Astrocyte (in vitro differentiated cells and primary cell): ENCODE measurements at regions not wholly inside any gene's neighbourhood (a gene's known extent, or its start where the extent isn't known, plus 50 kb on each side); places are given as distances from the start of the nearest gene placed in this dataset.
"Not testable (repeated sequence)": the region's sequence is repeated elsewhere in the genome, so short reads cannot be mapped to it uniquely, and the experiment has no call there.

ENCODE experiments used
- DNase-seq: peaks from one replicate; pipeline ENCODE4 v3.0.0-alpha.2; 2010; ENCODE audit warnings: low read depth
- FAIRE-seq: peaks from 2 replicates; lab custom pipeline; 2011; peaks lifted over from hg19 to GRCh38; lab: Jason Lieb, UNC
- H2AFZ ChIP-seq: 2 replicates; pipeline ENCODE4 v1.6.0; 2012; ENCODE audit warnings: low read depth, low read length, inconsistent platforms
- H3K27ac ChIP-seq: 2 replicates; pipeline ENCODE4 v1.5.1; 2011; ENCODE audit warnings: low read depth, low read length, inconsistent platforms
- H3K27me3 ChIP-seq: 2 replicates; pipeline ENCODE4 v1.6.0; 2011; ENCODE audit warnings: low read length, inconsistent platforms; ENCODE audit not compliant: insufficient read depth
- H3K36me3 ChIP-seq: 2 replicates; pipeline ENCODE4 v1.5.1; 2011; ENCODE audit warnings: low read length, inconsistent platforms; ENCODE audit not compliant: insufficient read depth
- H3K4me1 ChIP-seq: 2 replicates; pipeline ENCODE4 v1.5.1; 2011; ENCODE audit warnings: low read length, inconsistent platforms; ENCODE audit not compliant: insufficient read depth
- H3K4me2 ChIP-seq: 2 replicates; pipeline ENCODE4 v1.6.0; 2012; ENCODE audit warnings: low read length, inconsistent platforms
- H3K4me3 ChIP-seq: 2 replicates; pipeline ENCODE4 v1.5.1; 2011; ENCODE audit warnings: low read depth, mild to moderate bottlenecking, low read length, inconsistent platforms; ENCODE audit not compliant: insufficient read depth
- H3K79me2 ChIP-seq: 2 replicates; pipeline ENCODE4 v1.6.0; 2012; ENCODE audit warnings: mild to moderate bottlenecking, low read length, inconsistent platforms; ENCODE audit not compliant: insufficient read depth
- H3K9ac ChIP-seq: 2 replicates; pipeline ENCODE4 v1.6.0; 2012; ENCODE audit warnings: mild to moderate bottlenecking, low read length, inconsistent platforms
- H3K9me3 ChIP-seq: 2 replicates; pipeline ENCODE4 v1.5.1; 2012; ENCODE audit warnings: low read depth, mild to moderate bottlenecking, low read length, inconsistent platforms; ENCODE audit not compliant: insufficient read depth
- H4K20me1 ChIP-seq: 2 replicates; pipeline ENCODE4 v1.6.0; 2012; ENCODE audit warnings: low read length, inconsistent platforms; ENCODE audit not compliant: insufficient read depth
- H3K27ac Mint-ChIP-seq: one replicate; pipeline ENCODE4 v1.8.0; 2021; ENCODE audit warnings: mild to moderate bottlenecking, mixed read lengths; ENCODE audit not compliant: unreplicated experiment
- H3K27me3 Mint-ChIP-seq: one replicate; pipeline ENCODE4 v1.8.0; 2021; ENCODE audit warnings: low read depth, mixed read lengths; ENCODE audit not compliant: unreplicated experiment
- H3K36me3 Mint-ChIP-seq: one replicate; pipeline ENCODE4 v1.8.0; 2021; ENCODE audit warnings: low read depth, mixed read lengths; ENCODE audit not compliant: unreplicated experiment
- H3K4me1 Mint-ChIP-seq: one replicate; pipeline ENCODE4 v1.8.0; 2021; ENCODE audit warnings: low read depth, mixed read lengths; ENCODE audit not compliant: unreplicated experiment
- H3K4me3 Mint-ChIP-seq: one replicate; pipeline ENCODE4 v1.8.0; 2021; ENCODE audit warnings: mild to moderate bottlenecking, moderate library complexity, mixed read lengths; ENCODE audit not compliant: unreplicated experiment
- H3K9me3 Mint-ChIP-seq: one replicate; pipeline ENCODE4 v1.8.0; 2021; ENCODE audit warnings: mild to moderate bottlenecking, mixed read lengths; ENCODE audit not compliant: unreplicated experiment
- CTCF ChIP-seq: IDR thresholded peaks from 2 replicates; pipeline ENCODE4 v1.5.1; 2011; ENCODE audit warnings: low read depth, mild to moderate bottlenecking, inconsistent platforms, low read length, moderate library complexity; ENCODE audit not compliant: insufficient read depth
- EZH2 ChIP-seq: IDR thresholded peaks from 2 replicates; pipeline ENCODE4 v1.6.1; 2012; ENCODE audit warnings: mild to moderate bottlenecking, low read length, inconsistent platforms; ENCODE audit not compliant: insufficient read depth

DNA sequence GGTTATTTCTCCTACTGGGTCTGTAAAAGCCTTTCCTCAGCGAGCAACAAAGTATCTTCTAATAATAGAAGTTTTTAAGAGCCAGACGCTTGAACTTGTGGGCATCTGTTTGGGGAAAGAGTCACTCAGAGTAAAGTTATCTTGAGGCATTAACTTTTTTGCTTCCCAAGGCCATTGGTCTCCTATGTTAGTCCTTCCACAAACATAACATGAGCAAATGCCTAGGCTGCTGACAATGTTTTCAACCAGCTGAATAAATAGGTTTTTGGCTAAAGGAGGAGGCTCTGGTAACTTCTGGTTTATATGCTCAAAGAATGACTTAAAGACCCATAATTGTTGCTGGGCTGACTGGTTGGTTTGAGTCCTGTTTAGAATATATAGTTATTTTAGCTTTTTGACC is 213.5 kb upstream of the SYNCRIP start:
- Histone ChIP-seq H3K79me2 (no peaks in the 10 kb centered on the region), H3K4me3 (no peak overlapping the region), H3K36me3 (no peaks in the 10 kb centered on the region), H4K20me1 (no peaks in the 10 kb centered on the region), H3K9ac (no peak overlapping the region), H3K27me3 (no peaks in the 10 kb centered on the region), H3K4me1 (no peaks in the 10 kb centered on the region), H3K27ac (no peak overlapping the region), H3K9me3 (no peaks in the 10 kb centered on the region), H3K4me2 (no peak overlapping the region), H2AFZ (no peak overlapping the region)
- Mint-ChIP-seq H3K4me3 (no peak overlapping the region), H3K36me3 (no peaks in the 10 kb centered on the region), H3K9me3 (no peaks in the 10 kb centered on the region), H3K27me3 (no peaks in the 10 kb centered on the region), H3K4me1 (no peaks in the 10 kb centered on the region), H3K27ac (no peak overlapping the region)
- TF ChIP-seq CTCF (no peak), EZH2 (no peak)
- DNase-seq (no peak), FAIRE-seq (no peak)

- H3K4me2 ChIP-seq, H3K4me3 ChIP-seq, H3K27ac Mint-ChIP-seq, H3K36me3 ChIP-seq, H3K79me2 ChIP-seq, H3K4me1 Mint-ChIP-seq, H3K27me3 Mint-ChIP-seq, H3K9ac ChIP-seq, H3K27me3 ChIP-seq, H3K9me3 Mint-ChIP-seq, H3K4me1 ChIP-seq, H2AFZ ChIP-seq, FAIRE-seq, H4K20me1 ChIP-seq, H3K36me3 Mint-ChIP-seq, H3K9me3 ChIP-seq, DNase-seq, H3K4me3 Mint-ChIP-seq, H3K27ac ChIP-seq: not testable (repeated sequence)
These were observed 195.8 kb upstream of the SYNCRIP start for GRCh38 chr6:85838351-85839119.

DNA sequence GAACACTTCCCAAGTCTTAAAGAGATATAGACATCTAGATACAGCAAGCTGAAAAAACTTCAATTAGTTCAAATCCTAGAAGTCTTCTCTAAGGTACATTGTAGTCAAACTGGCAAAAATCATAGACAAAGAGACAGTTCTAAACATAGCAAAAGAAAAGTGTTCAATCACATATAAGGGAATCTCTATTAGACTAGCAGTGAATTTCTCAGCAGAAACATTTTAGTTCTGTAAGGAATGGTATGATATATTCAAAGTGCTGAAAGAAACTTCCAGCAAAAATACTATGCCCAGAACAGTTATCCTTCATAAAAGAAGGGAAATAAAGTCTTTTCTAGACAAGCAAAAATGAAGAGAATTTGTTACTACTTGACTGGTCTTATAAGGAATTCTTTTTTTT is 186.3 kb upstream of the SYNCRIP start:
- TF ChIP-seq EZH2 (no peak), CTCF (no peak)
- H2AFZ ChIP-seq = no peak overlapping the region
- FAIRE-seq = no peak
- Mint-ChIP-seq H3K27me3 (peaks cover 2% of the 10 kb centered on the region), H3K4me3 (no peak overlapping the region), H3K9me3 (peaks cover 10% of the 10 kb centered on the region), H3K4me1 (no peaks in the 10 kb centered on the region), H3K27ac (no peak overlapping the region), H3K36me3 (no peaks in the 10 kb centered on the region)
- H3K4me1 ChIP-seq = no peaks in the 10 kb centered on the region
- H3K36me3 ChIP-seq = no peaks in the 10 kb centered on the region
- H3K4me2 ChIP-seq = no peak overlapping the region
- H3K4me3 ChIP-seq = no peak overlapping the region
- H3K9ac ChIP-seq = no peak overlapping the region
- H4K20me1 ChIP-seq = no peaks in the 10 kb centered on the region
- peaks cover 8% of the 10 kb centered on the region for H3K9me3 ChIP-seq
- no peaks in the 10 kb centered on the region for H3K79me2 ChIP-seq
- H3K27me3 ChIP-seq = no peaks in the 10 kb centered on the region
- no peak overlapping the region for H3K27ac ChIP-seq
- DNase-seq = no peak
